AG04450 (cell line): ENCODE measurements at regions not wholly inside any gene's neighbourhood (a gene's known extent, or its start where the extent isn't known, plus 50 kb on each side); places are given as distances from the start of the nearest gene placed in this dataset.

ENCODE experiments used
- CTCF ChIA-PET: fragments of 300-600, 350-600 bp; formaldehyde crosslinking; extraction: SDS; loops from one replicate; lab custom pipeline; 2022; ENCODE audit warnings: antibody characterized with exemption, inconsistent platforms; lab: Charles Lee
- POLR2A ChIA-PET: fragments of 350-600 bp; formaldehyde crosslinking; extraction: SDS; loops from one replicate; lab custom pipeline; 2021; ENCODE audit warnings: antibody characterized with exemption, inconsistent platforms; lab: Yijun Ruan, JAX
- DNase-seq: peaks from one replicate; pipeline ENCODE4 v3.0.0-alpha.2; 2011; ENCODE audit warnings: low read depth, low spot score
- H3K27ac ChIP-seq: one replicate; pipeline ENCODE4 v1.5.1; 2012; ENCODE audit warnings: low read depth, low read length, control low read depth
- H3K27me3 ChIP-seq: one replicate; pipeline ENCODE4 v1.6.0; 2012; ENCODE audit warnings: low read length; ENCODE audit not compliant: control insufficient read depth, insufficient read depth
- H3K4me3 ChIP-seq: 2 replicates; pipeline ENCODE4 v1.5.1; 2011; ENCODE audit warnings: mild to moderate bottlenecking, low read depth, low read length, control low read depth
- H3K9me3 ChIP-seq: 2 replicates; pipeline ENCODE4 v1.5.1; 2012; ENCODE audit warnings: low read length; ENCODE audit not compliant: control insufficient read depth, insufficient read depth
- TF ChIP-seq, protein P1 (sequence below): IDR thresholded peaks from 2 replicates; pipeline ENCODE4 v1.5.1; 2011; ENCODE audit warnings: low read depth, low read length, control low read depth, inconsistent platforms

DNA sequence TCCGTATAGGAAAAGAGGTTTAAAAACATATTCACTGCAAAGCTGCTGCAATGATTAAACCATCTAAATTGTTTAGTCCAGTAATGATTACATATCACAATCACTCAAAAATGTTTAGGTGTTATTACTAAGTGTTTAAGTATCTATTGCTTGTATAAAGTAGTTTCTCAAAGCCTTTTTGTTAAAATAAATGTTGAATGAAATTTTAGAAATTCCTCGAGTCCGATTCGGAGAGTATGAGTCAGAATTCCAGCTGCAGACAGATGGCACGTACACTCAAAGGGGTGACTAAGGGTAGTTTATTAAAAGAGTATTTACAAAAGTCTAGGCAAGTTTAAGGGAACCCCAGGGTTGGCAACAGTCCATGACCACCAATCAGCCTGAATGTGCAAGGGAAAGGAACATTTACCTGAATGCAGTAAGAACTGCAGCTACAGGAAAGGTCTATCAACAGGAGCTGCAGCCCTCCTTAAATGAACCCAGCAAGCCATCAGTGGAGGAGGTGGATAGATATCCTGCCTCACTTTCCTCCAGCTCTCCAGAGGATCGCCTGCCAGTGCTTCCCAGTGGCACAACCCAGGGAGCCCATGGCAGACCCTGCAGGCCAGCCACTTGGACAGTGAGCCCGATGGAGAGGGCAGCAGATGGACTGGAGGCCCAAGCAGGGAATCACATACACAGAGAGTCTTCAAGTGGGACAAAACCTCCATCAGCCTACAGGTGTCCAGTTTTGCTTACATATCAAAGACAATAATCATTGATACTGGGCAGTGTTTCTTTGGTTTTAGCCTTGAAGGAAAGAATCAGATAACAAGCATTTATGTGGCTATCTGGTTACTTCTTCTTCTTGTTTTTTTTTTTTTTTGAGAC lies 92.1 kb upstream of the SLC44A3 start:
- CTCF ChIA-PET, result interaction anchor here (0.5 to 0.6 kb wide), 2 partner anchors 65 to 167 kb away, joined by 3 to 5 read pairs; no protein-coding TSS in a partner anchor
- DNase-seq, result peak; percentile 93
- H3K27ac ChIP-seq, result peak overlapping the region; percentile 77
- TF ChIP-seq, protein P1, sequence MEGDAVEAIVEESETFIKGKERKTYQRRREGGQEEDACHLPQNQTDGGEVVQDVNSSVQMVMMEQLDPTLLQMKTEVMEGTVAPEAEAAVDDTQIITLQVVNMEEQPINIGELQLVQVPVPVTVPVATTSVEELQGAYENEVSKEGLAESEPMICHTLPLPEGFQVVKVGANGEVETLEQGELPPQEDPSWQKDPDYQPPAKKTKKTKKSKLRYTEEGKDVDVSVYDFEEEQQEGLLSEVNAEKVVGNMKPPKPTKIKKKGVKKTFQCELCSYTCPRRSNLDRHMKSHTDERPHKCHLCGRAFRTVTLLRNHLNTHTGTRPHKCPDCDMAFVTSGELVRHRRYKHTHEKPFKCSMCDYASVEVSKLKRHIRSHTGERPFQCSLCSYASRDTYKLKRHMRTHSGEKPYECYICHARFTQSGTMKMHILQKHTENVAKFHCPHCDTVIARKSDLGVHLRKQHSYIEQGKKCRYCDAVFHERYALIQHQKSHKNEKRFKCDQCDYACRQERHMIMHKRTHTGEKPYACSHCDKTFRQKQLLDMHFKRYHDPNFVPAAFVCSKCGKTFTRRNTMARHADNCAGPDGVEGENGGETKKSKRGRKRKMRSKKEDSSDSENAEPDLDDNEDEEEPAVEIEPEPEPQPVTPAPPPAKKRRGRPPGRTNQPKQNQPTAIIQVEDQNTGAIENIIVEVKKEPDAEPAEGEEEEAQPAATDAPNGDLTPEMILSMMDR, result no peak
- POLR2A ChIA-PET, result interaction anchor here (1.0 to 2.9 kb wide), 8 partner anchors 11 to 188 kb away, joined by 3 to 21 read pairs (median 4); partner anchors contain the start of gene F3
- no peak overlapping the region for H3K4me3 ChIP-seq
- H3K27me3 ChIP-seq, result no peaks in the 10 kb centered on the region
- H3K9me3 ChIP-seq, result peaks cover 2% of the 10 kb centered on the region; the same call in 1 of the 2 replicates

DNA sequence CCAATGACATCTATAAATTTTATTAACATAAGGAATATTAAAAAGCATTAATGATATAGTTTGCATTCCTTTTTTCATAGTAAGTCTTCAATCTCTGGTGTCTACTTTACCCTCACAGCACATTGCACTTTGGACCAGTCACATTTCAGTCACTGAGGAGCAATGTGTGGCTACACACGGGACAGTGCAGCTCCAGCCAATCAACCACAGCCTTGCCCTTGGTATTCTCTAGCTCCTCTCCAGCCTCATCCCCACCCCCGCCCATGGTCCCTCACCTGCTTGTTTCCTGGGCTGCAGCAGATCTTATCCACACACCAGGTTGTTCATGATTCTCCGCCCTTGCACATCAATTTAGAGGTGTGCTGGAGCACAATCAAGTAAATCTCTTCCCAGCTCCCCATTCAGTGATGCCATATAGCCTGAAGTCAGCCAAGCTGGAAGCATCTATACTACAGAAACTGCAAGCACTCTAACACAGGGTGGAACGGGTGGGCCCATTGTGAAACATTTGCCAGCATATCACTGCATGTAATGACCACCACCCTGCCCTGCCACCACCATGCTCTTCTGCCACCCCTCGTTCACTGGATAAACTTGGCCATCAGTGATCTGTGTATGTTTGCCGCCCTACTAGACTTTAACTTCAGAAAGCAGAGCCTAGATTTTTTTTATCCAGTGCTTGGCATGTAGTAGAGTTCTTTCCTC lies 93.0 kb upstream of the SLC44A3 start:
- DNase-seq, result no peak
- CTCF ChIA-PET, result no interaction called here
- Histone ChIP-seq H3K27ac (peak overlapping the region; percentile 71), H3K27me3 (no peaks in the 10 kb centered on the region), H3K9me3 (peaks cover 2% of the 10 kb centered on the region; the same call in 1 of the 2 replicates), H3K4me3 (no peak overlapping the region)
- TF ChIP-seq, protein P1, result no peak
- POLR2A ChIA-PET, result interaction anchor here (0.6 to 2.9 kb wide), 9 partner anchors 12 to 187 kb away, joined by 3 to 21 read pairs (median 4); partner anchors contain the start of gene F3

DNA sequence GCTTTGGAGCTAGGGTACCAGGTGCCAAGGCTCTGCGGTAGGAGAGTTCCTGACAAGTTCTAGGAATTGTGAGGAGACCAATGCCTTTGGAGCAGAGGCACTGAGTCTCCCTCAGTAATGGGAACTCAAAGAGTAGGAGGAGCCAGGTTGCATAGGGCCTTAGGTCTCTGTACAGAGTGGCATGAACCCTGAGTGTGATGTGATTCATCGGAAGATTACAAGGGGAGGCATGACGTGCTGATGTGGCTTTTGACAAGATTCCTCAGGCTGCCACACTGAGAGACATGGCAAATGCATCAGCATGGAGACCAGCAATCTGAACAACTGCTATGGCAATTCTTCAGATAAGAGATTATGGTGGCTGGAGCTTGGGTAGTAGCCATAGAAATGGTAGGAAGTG lies 94.6 kb upstream of the SLC44A3 start:
- POLR2A ChIA-PET, result no interaction called here
- CTCF ChIA-PET, result no interaction called here
- no peaks in the 10 kb centered on the region for H3K27me3 ChIP-seq
- no peak overlapping the region for H3K4me3 ChIP-seq
- H3K9me3 ChIP-seq, result peaks cover 2% of the 10 kb centered on the region; the same call in 1 of the 2 replicates
- TF ChIP-seq, protein P1, result no peak
- H3K27ac ChIP-seq, result no peak overlapping the region
- no peak for DNase-seq

DNA sequence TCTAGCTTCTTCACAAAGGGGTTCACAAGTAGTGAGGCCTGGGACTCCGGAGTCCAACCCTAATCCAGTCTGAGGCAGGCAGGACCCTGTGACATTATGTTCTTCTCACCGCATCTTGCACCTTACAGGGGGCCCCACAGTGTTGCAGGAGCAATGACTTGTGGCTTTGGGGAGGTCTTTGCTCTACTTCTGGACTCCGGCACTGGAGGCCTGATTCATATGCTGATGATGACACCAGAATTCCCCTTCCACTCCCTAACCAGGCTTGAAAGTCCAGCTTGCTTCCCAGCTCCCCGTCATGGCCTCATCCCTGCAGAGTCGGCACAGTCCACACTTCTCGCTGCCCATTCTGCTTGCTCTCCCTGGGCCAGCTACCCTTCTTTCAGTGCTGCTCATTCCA lies 96.3 kb upstream of the SLC44A3 start:
- ChIA-PET CTCF (interaction anchor here (1.1 kb wide), 1 partner anchor 13 kb away, joined by 3 read pairs; no protein-coding TSS in a partner anchor), POLR2A (interaction anchor here (1.7 kb wide), 1 partner anchor 10 kb away, joined by 6 read pairs; no protein-coding TSS in a partner anchor)
- TF ChIP-seq, protein P1, result no peak
- DNase-seq, result no peak
- no peaks in the 10 kb centered on the region for H3K27me3 ChIP-seq
- no peak overlapping the region for H3K4me3 ChIP-seq
- H3K27ac ChIP-seq, result no peak overlapping the region
- peaks cover 2% of the 10 kb centered on the region; the same call in 1 of the 2 replicates for H3K9me3 ChIP-seq
